ENCODE measurements at regions not wholly inside any gene's neighbourhood (a gene's known extent, or its start where the extent isn't known, plus 50 kb on each side); places are given as distances from the start of the nearest gene placed in this dataset.

- Histone ChIP-seq H3K4me3 (ENCODE audit: insufficient read length, low read depth) (no peak overlapping the region), H3K27me3 (ENCODE audit: insufficient read depth, insufficient read length) (no peaks in the 10 kb centered on the region), H3K36me3 (ENCODE audit: insufficient read depth, insufficient read length, low read length) (no peaks in the 10 kb centered on the region), H3K9ac (ENCODE audit: insufficient read length, low read depth) (no peak overlapping the region), H3K4me1 (ENCODE audit: insufficient read depth, insufficient read length) (no peaks in the 10 kb centered on the region), H3K9me3 (ENCODE audit: insufficient read depth, low read length) (no peaks in the 10 kb centered on the region)
- TF ChIP-seq SUZ12 (IDR thresholded peaks at IDR 0.05; ENCODE audit: extremely low read depth, insufficient read depth, insufficient read length) (no peak), YY1 (IDR thresholded peaks at IDR 0.05; ENCODE audit: insufficient read depth, insufficient read length) (no peak), ZNF274 (IDR thresholded peaks at IDR 0.05; ENCODE audit: low read depth, low read length) (no peak)
- DNase-seq (ENCODE audit: low read depth, low spot score): no peak
Measured at GRCh38 chr11:110772863-110773262, 60.6 kb upstream of the ARHGAP20 start.

- TF ChIP-seq SUZ12 (IDR thresholded peaks at IDR 0.05; ENCODE audit: extremely low read depth, insufficient read depth, insufficient read length) (no peak), YY1 (IDR thresholded peaks at IDR 0.05; ENCODE audit: insufficient read depth, insufficient read length) (no peak), ZNF274 (IDR thresholded peaks at IDR 0.05; ENCODE audit: low read depth, low read length) (no peak)
- H3K9me3 ChIP-seq (ENCODE audit: insufficient read depth, low read length): no peaks in the 10 kb centered on the region
- no peaks in the 10 kb centered on the region for H3K27me3 ChIP-seq (ENCODE audit: insufficient read depth, insufficient read length)
- no peak overlapping the region for H3K9ac ChIP-seq (ENCODE audit: insufficient read length, low read depth)
- no peaks in the 10 kb centered on the region for H3K36me3 ChIP-seq (ENCODE audit: insufficient read depth, insufficient read length, low read length)
- H3K4me3 ChIP-seq (ENCODE audit: insufficient read length, low read depth): no peak overlapping the region
- no peak for DNase-seq (ENCODE audit: low read depth, low spot score)
- no peaks in the 10 kb centered on the region for H3K4me1 ChIP-seq (ENCODE audit: insufficient read depth, insufficient read length)
Measured at GRCh38 chr11:110766316-110766715, 54.1 kb upstream of the ARHGAP20 start.

GRCh38 chr11:110764485-110764884 lies 52.2 kb upstream of the ARHGAP20 start:
- H3K4me1 ChIP-seq (ENCODE audit: insufficient read depth, insufficient read length): no peaks in the 10 kb centered on the region
- no peaks in the 10 kb centered on the region for H3K9me3 ChIP-seq (ENCODE audit: insufficient read depth, low read length)
- H3K9ac ChIP-seq (ENCODE audit: insufficient read length, low read depth): no peak overlapping the region
- H3K4me3 ChIP-seq (ENCODE audit: insufficient read length, low read depth): no peak overlapping the region
- no peaks in the 10 kb centered on the region for H3K27me3 ChIP-seq (ENCODE audit: insufficient read depth, insufficient read length)
- no peaks in the 10 kb centered on the region for H3K36me3 ChIP-seq (ENCODE audit: insufficient read depth, insufficient read length, low read length)
- no peak for DNase-seq (ENCODE audit: low read depth, low spot score)
- TF ChIP-seq SUZ12 (IDR thresholded peaks at IDR 0.05; ENCODE audit: extremely low read depth, insufficient read depth, insufficient read length) (no peak), ZNF274 (IDR thresholded peaks at IDR 0.05; ENCODE audit: low read depth, low read length) (no peak), YY1 (IDR thresholded peaks at IDR 0.05; ENCODE audit: insufficient read depth, insufficient read length) (no peak)

- DNase-seq (ENCODE audit: low read depth, low spot score): no peak
- no peaks in the 10 kb centered on the region for H3K9me3 ChIP-seq (ENCODE audit: insufficient read depth, low read length)
- H3K36me3 ChIP-seq (ENCODE audit: insufficient read depth, insufficient read length, low read length): no peaks in the 10 kb centered on the region
- no peak for TF ChIP-seq SUZ12 (IDR thresholded peaks at IDR 0.05; ENCODE audit: extremely low read depth, insufficient read depth, insufficient read length)
- no peak for TF ChIP-seq YY1 (IDR thresholded peaks at IDR 0.05; ENCODE audit: insufficient read depth, insufficient read length)
- TF ChIP-seq ZNF274 (IDR thresholded peaks at IDR 0.05; ENCODE audit: low read depth, low read length): no peak
- no peaks in the 10 kb centered on the region for H3K4me1 ChIP-seq (ENCODE audit: insufficient read depth, insufficient read length)
- H3K4me3 ChIP-seq (ENCODE audit: insufficient read length, low read depth): no peak overlapping the region
- no peak overlapping the region for H3K9ac ChIP-seq (ENCODE audit: insufficient read length, low read depth)
- no peaks in the 10 kb centered on the region for H3K27me3 ChIP-seq (ENCODE audit: insufficient read depth, insufficient read length)
Measured at GRCh38 chr11:110763249-110764011, 51.2 kb upstream of the ARHGAP20 start.

GRCh38 chr11:110762590-110762989 lies 50.4 kb upstream of the ARHGAP20 start:
- no peak for DNase-seq (ENCODE audit: low read depth, low spot score)
- Histone ChIP-seq H3K27me3 (ENCODE audit: insufficient read depth, insufficient read length) (no peaks in the 10 kb centered on the region), H3K9me3 (ENCODE audit: insufficient read depth, low read length) (no peaks in the 10 kb centered on the region), H3K4me3 (ENCODE audit: insufficient read length, low read depth) (no peak overlapping the region), H3K4me1 (ENCODE audit: insufficient read depth, insufficient read length) (no peaks in the 10 kb centered on the region), H3K9ac (ENCODE audit: insufficient read length, low read depth) (no peak overlapping the region), H3K36me3 (ENCODE audit: insufficient read depth, insufficient read length, low read length) (no peaks in the 10 kb centered on the region)
- TF ChIP-seq ZNF274 (IDR thresholded peaks at IDR 0.05; ENCODE audit: low read depth, low read length) (no peak), SUZ12 (IDR thresholded peaks at IDR 0.05; ENCODE audit: extremely low read depth, insufficient read depth, insufficient read length) (no peak), YY1 (IDR thresholded peaks at IDR 0.05; ENCODE audit: insufficient read depth, insufficient read length) (no peak)
